Ovary (tissue), 3 donors: ENCODE measurements at regions not wholly inside any gene's neighbourhood (a gene's known extent, or its start where the extent isn't known, plus 50 kb on each side); places are given as distances from the start of the nearest gene placed in this dataset.

Experiments
- CTCF ChIP-seq, 3 donors: fragments of 450-650 bp in 2 of 3; fragments of 200-600 bp in 1 of 3; IDR thresholded peaks; one replicate each; pipeline versions ENCODE4 v1.5.1 to v1.8.0; 2016 to 2022; ENCODE audit warnings: antibody characterized with exemption in 3 of 3, mild to moderate bottlenecking in 1 of 3
- POLR2A ChIP-seq: fragments of 450-650 bp; IDR thresholded peaks from one replicate; pipeline ENCODE4 v1.6.1; 2017; ENCODE audit warnings: antibody characterized with exemption, mild to moderate bottlenecking, moderate library complexity
- donor health status: DM: no; HTN: no; CAD: no.

GRCh38 chr10:42422911-42423310 is 215.5 kb downstream of the ZNF33B start:
- TF ChIP-seq CTCF (IDR thresholded peaks at IDR 0.05) = no peak
- TF ChIP-seq POLR2A = no peak
